IMR-90 (cell line): ENCODE measurements at regions not wholly inside any gene's neighbourhood (a gene's known extent, or its start where the extent isn't known, plus 50 kb on each side); places are given as distances from the start of the nearest gene placed in this dataset.

Experiments
- ATAC-seq: fragments of 200-7000 bp; cut with Tn5 transposase; 2 replicates; pipeline ENCODE4 v1.9.1; 2020; ENCODE audit warnings: low read depth, mild to moderate bottlenecking, moderate library complexity
- BruUV-seq: library from RNA; stranded (reverse); fragments of 400-500 nt; replicated peaks from 2 replicates; lab custom pipeline; 2021; lab: Mats Ljungman, UMichigan
- CTCF ChIA-PET: fragments of 300-600 bp; formaldehyde crosslinking; extraction: SDS; loops from one replicate; lab custom pipeline; 2021; ENCODE audit warnings: antibody characterized with exemption; lab: Yijun Ruan, JAX
- POLR2A ChIA-PET: fragments of 300-600 bp; sonication (Branson Sonifier 250); formaldehyde crosslinking; loops from one replicate; lab custom pipeline; 2022; ENCODE audit warnings: antibody characterized with exemption; ENCODE audit not compliant: unreplicated experiment; lab: Charles Lee
- DNase-seq: peaks from one replicate; pipeline ENCODE4 v3.0.0; 2013
- H2AFZ ChIP-seq: replicated peaks from 2 replicates; pipeline ENCODE3; 2013; ENCODE audit warnings: low read length, mild to moderate bottlenecking; ENCODE audit not compliant: poor library complexity
- H2AK5ac ChIP-seq: 2 replicates; pipeline ENCODE4 v1.6.1; 2013; ENCODE audit warnings: low read depth, low read length, inconsistent platforms
- H2AK9ac ChIP-seq: replicated peaks from 2 replicates; pipeline ENCODE3; 2013; ENCODE audit warnings: mild to moderate bottlenecking, low read depth, low read length, moderate library complexity; ENCODE audit not compliant: poor library complexity
- H2BK120ac ChIP-seq: 2 replicates; pipeline ENCODE4 v1.6.1; 2013; ENCODE audit warnings: low read depth, low read length, inconsistent platforms
- H2BK15ac ChIP-seq: 3 replicates; pipeline ENCODE4 v1.6.1; 2013; ENCODE audit warnings: low read depth, low read length, inconsistent platforms
- H2BK20ac ChIP-seq: 2 replicates; pipeline ENCODE4 v1.6.1; 2013; ENCODE audit warnings: low read depth, mild to moderate bottlenecking, inconsistent platforms, low read length, moderate library complexity
- H2BK5ac ChIP-seq: 2 replicates; pipeline ENCODE4 v1.6.1; 2013; ENCODE audit warnings: mild to moderate bottlenecking, low read depth, low read length, inconsistent platforms; ENCODE audit not compliant: poor library complexity, severe bottlenecking
- H3K14ac ChIP-seq: replicated peaks from 2 replicates; pipeline ENCODE4 v1.6.1; 2013; ENCODE audit warnings: low read depth, low read length, inconsistent platforms
- H3K18ac ChIP-seq: 2 replicates; pipeline ENCODE4 v1.6.1; 2013; ENCODE audit warnings: low read depth, low read length, control low read depth
- H3K23ac ChIP-seq: 2 replicates; pipeline ENCODE4 v1.6.1; 2013; ENCODE audit warnings: low read depth, low read length, inconsistent platforms
- H3K27ac ChIP-seq: 2 replicates; pipeline ENCODE4 v1.5.1; 2013; ENCODE audit warnings: mild to moderate bottlenecking, control low read depth, low read length; ENCODE audit not compliant: insufficient read depth
- H3K27me3 ChIP-seq: 2 replicates; pipeline ENCODE4 v1.6.1; 2013; ENCODE audit warnings: low read length; ENCODE audit not compliant: control insufficient read depth, insufficient read depth
- H3K36me3 ChIP-seq: 2 replicates; pipeline ENCODE4 v1.6.1; 2013; ENCODE audit warnings: low read length, mixed read lengths; ENCODE audit not compliant: control insufficient read depth, insufficient read depth
- H3K4ac ChIP-seq: 2 replicates; pipeline ENCODE4 v1.6.1; 2013; ENCODE audit warnings: low read depth, low read length, inconsistent platforms
- H3K4me1 ChIP-seq: 2 replicates; pipeline ENCODE4 v1.6.1; 2013; ENCODE audit warnings: low read length, mixed read lengths; ENCODE audit not compliant: control insufficient read depth, insufficient read depth
- H3K4me2 ChIP-seq: 2 replicates; pipeline ENCODE4 v1.6.1; 2013; ENCODE audit warnings: low read depth, mild to moderate bottlenecking, control low read depth, low read length, moderate library complexity
- H3K4me3 ChIP-seq: 2 replicates; pipeline ENCODE4 v1.5.1; 2013; ENCODE audit warnings: low read depth, mild to moderate bottlenecking, control low read depth, low read length, moderate library complexity; ENCODE audit not compliant: insufficient read depth
- H3K56ac ChIP-seq: 2 replicates; pipeline ENCODE4 v1.6.1; 2013; ENCODE audit warnings: low read length, inconsistent platforms; ENCODE audit not compliant: insufficient read depth; ENCODE audit errors: extremely low read depth
- H3K79me1 ChIP-seq, 2 experiments: 2 replicates each; pipeline ENCODE4 v1.6.1; 2013; ENCODE audit warnings: low read length in 2 of 2, inconsistent platforms in 1 of 2, low read depth in 1 of 2
- H3K9ac ChIP-seq: 2 replicates; pipeline ENCODE4 v1.6.1; 2013; ENCODE audit warnings: low read depth, low read length, control low read depth
- H3K9me1 ChIP-seq: 2 replicates; pipeline ENCODE4 v1.6.1; 2013; ENCODE audit warnings: low read length, inconsistent platforms; ENCODE audit not compliant: insufficient read depth
- H3K9me3 ChIP-seq: 2 replicates; pipeline ENCODE4 v1.6.1; 2013; ENCODE audit warnings: low read length; ENCODE audit not compliant: control insufficient read depth, insufficient read depth
- H4K20me1 ChIP-seq: 2 replicates; pipeline ENCODE4 v1.6.1; 2013; ENCODE audit warnings: low read length, inconsistent platforms; ENCODE audit not compliant: insufficient read depth
- H4K5ac ChIP-seq: 2 replicates; pipeline ENCODE4 v1.6.1; 2013; ENCODE audit warnings: mild to moderate bottlenecking, low read depth, low read length, control low read depth
- H4K8ac ChIP-seq, 2 experiments: 2 replicates each; pipeline ENCODE4 v1.6.1; 2013; ENCODE audit warnings: low read depth in 2 of 2, low read length in 2 of 2, control low read depth in 1 of 2, inconsistent platforms in 1 of 2
- H4K91ac ChIP-seq: 2 replicates; pipeline ENCODE4 v1.6.1; 2013; ENCODE audit warnings: low read depth, low read length, inconsistent platforms; ENCODE audit not compliant: insufficient read depth
- MAFK ChIP-seq: IDR thresholded peaks from 2 replicates; pipeline ENCODE4 v1.6.1; 2012; ENCODE audit warnings: low read depth, low read length, improper control_type of control experiment
- RCOR1 ChIP-seq: IDR thresholded peaks from 2 replicates; pipeline ENCODE4 v1.6.1; 2012; ENCODE audit warnings: mild to moderate bottlenecking, low read length, improper control_type of control experiment; ENCODE audit not compliant: insufficient replicate concordance
- WGBS, 2 experiments: methylation state at CpG; one replicate each; pipeline versions ENCODE4 v1.1.5 to v1.1.7; 2013; ENCODE audit warnings: missing lambda C conversion rate in 2 of 2; ENCODE audit not compliant: insufficient read length in 1 of 2; ENCODE audit errors: extremely low coverage in 2 of 2; 5-methylcytosine and 5-hydroxymethylcytosine counted together
- dilution Hi-C: fragments of 300-500 bp; cut with HindIII; formaldehyde crosslinking; loops from one replicate; pipeline ENCODE4 v1.14.3; 2018; ENCODE audit warnings: low sequenced_read_pairs; ENCODE audit not compliant: unreplicated experiment
- in situ Hi-C: fragments of 300-500 bp; cut with MboI; formaldehyde crosslinking; loops from 3 replicates; pipeline ENCODE4 v1.14.3; 2019; ENCODE audit warnings: low sequenced_read_pairs, inconsistent platforms, mixed read lengths
- intact Hi-C: fragments of 100-400 bp; cut with micrococcal nuclease; formaldehyde crosslinking; loops from 2 replicates; pipeline ENCODE4 v1.10.0; 2022

DNA sequence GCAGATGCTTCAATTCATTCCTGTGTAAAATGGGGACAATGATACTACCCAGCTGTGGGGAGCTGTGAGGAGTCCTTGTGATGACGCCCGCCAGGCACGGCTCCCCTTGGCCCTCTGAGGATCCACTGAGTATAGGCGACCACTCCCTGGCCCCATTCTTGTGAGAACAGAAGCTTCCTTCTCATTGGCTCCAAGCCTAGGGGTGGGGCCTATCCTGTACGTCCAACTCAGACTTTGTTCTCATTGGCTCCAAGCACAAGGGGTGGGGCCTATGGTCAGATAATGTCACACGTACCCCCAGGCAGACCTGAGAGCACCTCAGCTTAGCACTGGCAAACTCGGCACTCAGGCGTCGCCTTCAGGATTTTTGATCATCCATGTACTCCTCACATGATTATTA lies 232.9 kb upstream of the MVB12B start:
- Histone ChIP-seq H3K14ac (no peak overlapping the region), H2AFZ (no peak overlapping the region), H2BK5ac (no peak overlapping the region), H4K91ac (no peak overlapping the region), H3K56ac (no peak overlapping the region), H3K9me1 (no peaks in the 10 kb centered on the region), H3K4ac (no peak overlapping the region), H3K4me3 (no peak overlapping the region), H3K4me1 (no peaks in the 10 kb centered on the region), H3K9me3 (0 out of 2 replicates have a peak, but pooled peaks cover 2% of the 10 kb centered on the region), H4K8ac (no peak overlapping the region), H2BK15ac (no peak overlapping the region), H3K18ac (no peak overlapping the region), H2AK9ac (no peak overlapping the region), H3K79me1 (no peaks in the 10 kb centered on the region), H4K5ac (no peak overlapping the region), H4K20me1 (no peaks in the 10 kb centered on the region), H2BK20ac (no peak overlapping the region), H3K27ac (no peak overlapping the region), H3K36me3 (no peaks in the 10 kb centered on the region), H3K27me3 (peaks cover 11% of the 10 kb centered on the region; the same call in 1 of the 2 replicates), H3K23ac (no peak overlapping the region), H3K9ac (no peak overlapping the region), H2BK120ac (no peak overlapping the region), H3K4me2 (no peak overlapping the region), H2AK5ac (no peak overlapping the region)
- WGBS, 2 experiments = 45% methylated on average over 2 of the region's 9 CpGs; no CpG with 5 or more reads in 1 of the 2 experiments
- no TSS peak for BruUV-seq
- ATAC-seq (no peak), DNase-seq (no peak)
- POLR2A ChIA-PET = no interaction called here
- TF ChIP-seq RCOR1 (no peak), MAFK (no peak)
- intact Hi-C loops (no loop called here), dilution Hi-C loops (no loop called here), in situ Hi-C loops (no loop called here)
- CTCF ChIA-PET = no interaction called here
